ENCODE measurements at regions not wholly inside any gene's neighbourhood (a gene's known extent, or its start where the extent isn't known, plus 50 kb on each side); places are given as distances from the start of the nearest gene placed in this dataset.

- no peak for DNase-seq
Measured at GRCh38 chr10:131762789-131763696, 137.8 kb upstream of the PPP2R2D start.

GRCh38 chr10:131764929-131765328 is 135.9 kb upstream of the PPP2R2D start:
- no peak for DNase-seq

GRCh38 chr10:131766096-131766495 is 134.7 kb upstream of the PPP2R2D start:
- DNase-seq: no peak

- no peak for DNase-seq
Measured at GRCh38 chr10:131767716-131768115, 133.1 kb upstream of the PPP2R2D start.

GRCh38 chr10:131769571-131770410 is 131.0 kb upstream of the PPP2R2D start:
- no peak for DNase-seq

GRCh38 chr10:131770946-131771633 is 129.7 kb upstream of the PPP2R2D start:
- DNase-seq: no peak

- DNase-seq: no peak
Measured at GRCh38 chr10:131771634-131772358, 129.0 kb upstream of the PPP2R2D start.

- no peak for DNase-seq
Measured at GRCh38 chr10:131772441-131772840, 128.4 kb upstream of the PPP2R2D start.

- no peak for DNase-seq
Measured at GRCh38 chr10:131773370-131774343, 127.2 kb upstream of the PPP2R2D start.

GRCh38 chr10:131774681-131775085 is 126.1 kb upstream of the PPP2R2D start:
- DNase-seq: no peak

GRCh38 chr10:131775433-131775832 is 125.4 kb upstream of the PPP2R2D start:
- no peak for DNase-seq

- DNase-seq: no peak
Measured at GRCh38 chr10:131775833-131776232, 125.0 kb upstream of the PPP2R2D start.

GRCh38 chr10:131776496-131776895 is 124.3 kb upstream of the PPP2R2D start:
- DNase-seq: no peak

- no peak for DNase-seq
Measured at GRCh38 chr10:131777162-131777561, 123.6 kb upstream of the PPP2R2D start.

- no peak for DNase-seq
Measured at GRCh38 chr10:131777921-131778320, 122.9 kb upstream of the PPP2R2D start.

- no peak for DNase-seq
Measured at GRCh38 chr10:131778385-131778784, 122.4 kb upstream of the PPP2R2D start.

- DNase-seq: no peak
Measured at GRCh38 chr10:131778842-131779241, 122.0 kb upstream of the PPP2R2D start.

- DNase-seq: no peak
Measured at GRCh38 chr10:131779661-131780394, 121.0 kb upstream of the PPP2R2D start.

GRCh38 chr10:131781076-131781475 is 119.7 kb upstream of the PPP2R2D start:
- DNase-seq: no peak

- DNase-seq: no peak
Measured at GRCh38 chr10:131781791-131782190, 119.0 kb upstream of the PPP2R2D start.

All from stimulated activated CD4-positive, alpha-beta T cell treated with anti-CD3 and anti-CD28 coated beads, Interleukin-12 subunit alpha, Interleukin-12 subunit beta, amount 100 ng/mL, for 4 hours (primary cell).